H1 (cell line): ENCODE measurements at regions not wholly inside any gene's neighbourhood (a gene's known extent, or its start where the extent isn't known, plus 50 kb on each side); places are given as distances from the start of the nearest gene placed in this dataset.

Experiments used
- CTCF ChIP-seq, 3 experiments: IDR thresholded peaks; 1 replicate in 2 of 3; 2 replicates in 1 of 3; pipeline versions ENCODE4 v1.5.1 to v1.6.1; 2011; ENCODE audit warnings: low read length in 3 of 3, mild to moderate bottlenecking in 3 of 3, inconsistent platforms in 2 of 3, low read depth in 1 of 3, moderate library complexity in 1 of 3; ENCODE audit not compliant: insufficient read depth in 1 of 3; ENCODE audit errors: control extremely low read depth in 1 of 3
- POLR2A ChIP-seq, 2 experiments: IDR thresholded peaks; 1 replicate in 1 of 2; 2 replicates in 1 of 2; pipeline ENCODE4 v1.6.1; 2011; ENCODE audit warnings: low read depth in 2 of 2, low read length in 2 of 2, mild to moderate bottlenecking in 2 of 2; ENCODE audit errors: control extremely low read depth in 1 of 2

- TF ChIP-seq CTCF (IDR thresholded peaks at IDR 0.05; ENCODE audit: control extremely low read depth in 1 of 3, insufficient read depth in 1 of 3, low read depth in 1 of 3, low read length in 3 of 3) (no peak), POLR2A (IDR thresholded peaks at IDR 0.05; ENCODE audit: control extremely low read depth in 1 of 2, low read depth in 2 of 2, low read length in 2 of 2) (no peak)
Observed at GRCh38 chr17:33981711-33982601, 273.1 kb upstream of the CCL2 start.
